ENCODE measurements at regions not wholly inside any gene's neighbourhood (a gene's known extent, or its start where the extent isn't known, plus 50 kb on each side); places are given as distances from the start of the nearest gene placed in this dataset.
A peak's percentile ranks its signal among the peaks of the same experiment; 100 is the strongest.

DNA sequence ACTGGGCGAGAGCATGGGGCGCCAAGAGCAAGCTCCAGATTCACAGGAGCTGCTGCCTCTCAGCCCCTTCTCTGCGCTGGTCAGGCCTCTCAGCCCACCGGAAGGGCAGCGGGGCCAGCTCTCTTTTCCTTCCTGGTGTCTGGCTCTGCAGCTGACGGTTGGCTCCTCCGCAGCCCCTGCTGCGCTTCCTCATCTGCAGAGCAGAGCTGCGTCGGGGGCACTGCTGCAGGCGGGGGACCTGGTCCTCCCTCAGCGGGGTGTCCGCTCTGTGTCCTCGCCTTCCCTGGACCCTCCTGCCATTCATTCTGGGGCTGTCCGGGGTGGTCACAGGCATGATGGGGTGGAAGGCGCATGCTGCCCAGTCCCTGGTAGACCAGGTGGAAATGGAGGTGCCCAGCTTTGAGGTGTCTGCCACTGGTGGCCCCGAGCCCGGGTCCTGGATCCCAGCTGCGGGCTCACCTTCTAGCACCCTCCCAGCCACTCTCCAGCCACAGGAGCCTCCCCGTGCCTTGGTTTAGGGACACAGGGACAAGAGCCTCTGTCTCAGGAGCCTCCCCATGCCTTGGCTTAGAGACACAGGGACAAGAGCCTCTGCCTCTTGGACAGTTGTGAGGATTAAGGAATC, 84.8 kb downstream of the IRF8 start:
- Histone ChIP-seq H3K27ac (ENCODE audit: low read depth, low read length) (no peak overlapping the region), H3K36me3 (ENCODE audit: insufficient read depth, low read length) (no peaks in the 10 kb centered on the region), H3K4me3 (ENCODE audit: low read depth, low read length) (no peak overlapping the region), H3K27me3 (ENCODE audit: insufficient read depth, low read length) (peaks cover 51% of the 10 kb centered on the region), H3K4me1 (ENCODE audit: control insufficient read depth, insufficient read depth, low read length, unreplicated experiment) (no peaks in the 10 kb centered on the region), H3K79me2 (ENCODE audit: control insufficient read depth, insufficient read depth, low read length, unreplicated experiment) (no peaks in the 10 kb centered on the region), H2AFZ (ENCODE audit: low read length, unreplicated experiment) (no peak overlapping the region)

DNA sequence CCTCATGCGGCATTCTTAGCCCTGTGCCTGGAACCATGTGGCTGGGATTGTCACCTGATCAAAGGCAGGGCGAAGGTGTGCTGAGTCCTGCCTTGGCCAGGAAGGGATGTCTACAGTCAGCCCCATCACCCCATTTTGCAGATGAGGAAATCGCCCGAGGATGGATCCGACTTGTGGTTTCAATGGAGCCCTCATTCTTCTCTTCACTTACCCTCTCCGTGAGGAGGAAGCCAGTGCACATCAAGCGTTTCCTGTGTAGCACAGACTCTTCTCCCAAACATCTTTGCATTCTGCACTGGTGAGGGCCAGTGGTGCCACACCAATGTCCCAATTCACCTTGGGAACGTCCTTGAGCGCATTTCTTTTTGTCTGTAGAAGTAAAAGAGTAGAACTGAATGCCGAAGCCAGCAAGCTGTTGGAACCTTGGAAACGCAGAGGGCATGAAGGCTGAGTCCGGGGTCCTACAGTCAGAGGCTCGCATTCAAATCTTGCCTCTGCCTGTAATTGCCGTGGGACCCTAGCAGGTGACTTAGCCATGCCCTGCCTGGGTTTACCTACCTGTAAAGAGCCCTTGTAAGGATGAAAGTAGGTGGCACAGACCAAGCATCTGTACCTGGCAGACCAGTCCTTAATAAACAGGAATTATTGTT, 85.4 kb downstream of the IRF8 start:
- no peaks in the 10 kb centered on the region for H3K36me3 ChIP-seq (ENCODE audit: insufficient read depth, low read length)
- H3K27ac ChIP-seq (ENCODE audit: low read depth, low read length), result no peak overlapping the region
- H3K4me3 ChIP-seq (ENCODE audit: low read depth, low read length), result no peak overlapping the region
- H2AFZ ChIP-seq (ENCODE audit: low read length, unreplicated experiment), result no peak overlapping the region
- peaks cover 52% of the 10 kb centered on the region for H3K27me3 ChIP-seq (ENCODE audit: insufficient read depth, low read length)
- no peaks in the 10 kb centered on the region for H3K79me2 ChIP-seq (ENCODE audit: control insufficient read depth, insufficient read depth, low read length, unreplicated experiment)
- H3K4me1 ChIP-seq (ENCODE audit: control insufficient read depth, insufficient read depth, low read length, unreplicated experiment), result no peaks in the 10 kb centered on the region

DNA sequence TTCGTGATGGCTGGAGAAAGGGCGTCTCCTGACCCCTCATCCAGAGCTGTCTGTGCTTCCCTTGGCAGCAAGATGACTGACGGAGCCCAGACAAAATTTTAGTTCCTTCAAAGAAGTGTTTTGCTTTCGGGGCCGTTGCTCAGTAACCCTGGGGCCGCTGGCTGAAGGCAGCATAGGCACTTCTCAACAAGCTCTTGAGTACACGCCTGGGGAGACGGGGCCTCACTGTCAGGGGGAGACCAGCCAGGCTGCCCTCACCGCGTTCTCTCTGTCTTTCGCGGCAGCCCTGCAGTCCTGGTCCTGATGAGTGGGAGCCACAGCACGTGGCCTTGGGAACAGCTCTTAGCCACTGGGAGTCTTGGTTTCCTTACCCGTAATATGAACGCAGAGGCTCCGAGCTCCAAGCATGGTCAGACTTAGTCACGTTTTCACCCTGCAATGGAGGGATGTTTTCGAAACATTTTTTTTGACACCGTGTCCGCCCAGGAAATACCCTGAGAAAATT, 86.0 kb downstream of the IRF8 start:
- H3K27ac ChIP-seq (ENCODE audit: low read depth, low read length), result no peak overlapping the region
- no peaks in the 10 kb centered on the region for H3K79me2 ChIP-seq (ENCODE audit: control insufficient read depth, insufficient read depth, low read length, unreplicated experiment)
- no peaks in the 10 kb centered on the region for H3K36me3 ChIP-seq (ENCODE audit: insufficient read depth, low read length)
- H3K27me3 ChIP-seq (ENCODE audit: insufficient read depth, low read length), result peaks cover 58% of the 10 kb centered on the region
- no peak overlapping the region for H2AFZ ChIP-seq (ENCODE audit: low read length, unreplicated experiment)
- no peaks in the 10 kb centered on the region for H3K4me1 ChIP-seq (ENCODE audit: control insufficient read depth, insufficient read depth, low read length, unreplicated experiment)
- no peak overlapping the region for H3K4me3 ChIP-seq (ENCODE audit: low read depth, low read length)

DNA sequence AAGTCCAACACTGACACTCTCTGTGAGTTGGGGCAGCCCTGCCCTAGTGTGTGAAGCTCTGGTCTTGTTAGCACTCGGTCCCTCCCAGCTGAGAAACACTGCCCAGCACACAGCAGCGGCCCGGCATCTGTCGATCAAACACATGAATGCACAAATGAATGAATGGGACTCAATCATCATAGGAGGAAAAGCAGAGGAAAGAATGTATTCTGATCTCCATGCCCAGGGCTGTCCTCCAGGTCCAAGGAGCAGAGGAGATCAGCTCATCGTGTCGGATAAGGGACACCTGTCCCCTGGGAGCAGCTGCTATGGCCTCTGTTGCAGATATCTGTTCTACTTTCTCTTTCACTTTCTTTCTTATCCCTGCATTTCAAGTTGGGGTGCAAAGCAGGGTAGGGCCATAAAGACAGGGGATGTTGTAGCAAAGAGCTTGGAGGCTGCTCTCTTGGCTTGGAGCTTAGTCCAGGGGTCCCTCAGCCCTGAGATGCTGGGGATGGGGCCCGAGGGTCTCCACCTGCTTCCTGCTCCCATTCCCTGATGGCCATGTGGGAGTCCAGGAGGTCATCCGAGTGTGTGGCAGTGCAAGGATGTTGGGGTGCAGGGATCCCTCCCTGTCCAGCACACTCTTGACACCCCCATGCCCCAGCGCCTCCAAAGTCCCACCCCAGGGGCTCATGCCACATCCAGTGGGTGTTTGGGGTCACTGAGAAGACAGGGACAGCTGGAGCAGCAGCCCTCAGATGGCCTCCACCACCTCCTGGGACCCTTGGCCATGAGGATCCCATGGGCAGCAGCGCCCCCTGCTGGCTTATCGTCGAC, 88.2 kb downstream of the IRF8 start:
- H3K27me3 ChIP-seq (ENCODE audit: insufficient read depth, low read length), result peaks cover 68% of the 10 kb centered on the region
- H3K27ac ChIP-seq (ENCODE audit: low read depth, low read length), result no peak overlapping the region
- no peaks in the 10 kb centered on the region for H3K79me2 ChIP-seq (ENCODE audit: control insufficient read depth, insufficient read depth, low read length, unreplicated experiment)
- H3K36me3 ChIP-seq (ENCODE audit: insufficient read depth, low read length), result no peaks in the 10 kb centered on the region
- no peaks in the 10 kb centered on the region for H3K4me1 ChIP-seq (ENCODE audit: control insufficient read depth, insufficient read depth, low read length, unreplicated experiment)
- no peak overlapping the region for H2AFZ ChIP-seq (ENCODE audit: low read length, unreplicated experiment)
- H3K4me3 ChIP-seq (ENCODE audit: low read depth, low read length), result peak overlapping the region; percentile 48; the same call in 1 of the 2 replicates

DNA sequence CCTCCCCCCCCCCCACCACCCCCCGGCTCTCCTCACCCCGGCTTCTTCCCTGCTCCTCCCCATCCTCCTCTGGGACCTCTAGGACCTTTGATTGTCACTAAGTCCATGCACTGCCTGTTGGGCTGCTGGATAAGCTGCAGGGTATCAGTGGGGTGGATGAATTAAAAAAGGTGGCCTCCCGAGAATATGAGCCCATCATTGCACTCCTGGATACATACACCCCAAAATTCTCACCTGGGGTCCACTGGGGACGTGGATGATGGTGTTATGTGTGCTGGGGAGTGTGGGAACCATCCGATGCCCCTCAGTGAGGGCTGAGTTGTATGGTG, 88.8 kb downstream of the IRF8 start:
- Histone ChIP-seq H3K79me2 (ENCODE audit: control insufficient read depth, insufficient read depth, low read length, unreplicated experiment) (no peaks in the 10 kb centered on the region), H3K27me3 (ENCODE audit: insufficient read depth, low read length) (peaks cover 73% of the 10 kb centered on the region), H3K4me1 (ENCODE audit: control insufficient read depth, insufficient read depth, low read length, unreplicated experiment) (no peaks in the 10 kb centered on the region), H2AFZ (ENCODE audit: low read length, unreplicated experiment) (no peak overlapping the region), H3K27ac (ENCODE audit: low read depth, low read length) (no peak overlapping the region), H3K4me3 (ENCODE audit: low read depth, low read length) (no peak overlapping the region), H3K36me3 (ENCODE audit: insufficient read depth, low read length) (no peaks in the 10 kb centered on the region)

DNA sequence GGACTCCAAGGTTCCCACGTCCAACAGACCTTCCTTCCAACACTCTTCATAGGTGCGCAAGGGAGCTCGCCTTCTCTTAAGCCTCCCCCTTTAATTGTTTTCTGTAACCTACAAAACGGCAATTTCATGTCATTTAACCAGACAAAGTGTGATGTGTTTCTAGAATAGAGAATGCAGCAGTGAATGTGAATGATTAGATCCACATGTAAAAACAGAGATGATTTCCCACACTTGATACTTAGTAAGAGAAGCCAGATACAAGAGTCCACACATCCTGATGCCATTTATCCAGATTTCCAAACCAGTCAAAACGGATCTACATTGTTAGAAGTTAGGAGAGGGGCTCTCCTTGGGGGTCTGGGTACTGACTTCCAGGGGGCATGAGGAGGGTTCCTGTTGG, 89.3 kb downstream of the IRF8 start:
- no peak overlapping the region for H2AFZ ChIP-seq (ENCODE audit: low read length, unreplicated experiment)
- H3K79me2 ChIP-seq (ENCODE audit: control insufficient read depth, insufficient read depth, low read length, unreplicated experiment), result no peaks in the 10 kb centered on the region
- H3K27ac ChIP-seq (ENCODE audit: low read depth, low read length), result no peak overlapping the region
- H3K4me3 ChIP-seq (ENCODE audit: low read depth, low read length), result no peak overlapping the region
- H3K36me3 ChIP-seq (ENCODE audit: insufficient read depth, low read length), result no peaks in the 10 kb centered on the region
- H3K27me3 ChIP-seq (ENCODE audit: insufficient read depth, low read length), result peaks cover 74% of the 10 kb centered on the region
- H3K4me1 ChIP-seq (ENCODE audit: control insufficient read depth, insufficient read depth, low read length, unreplicated experiment), result no peaks in the 10 kb centered on the region

DNA sequence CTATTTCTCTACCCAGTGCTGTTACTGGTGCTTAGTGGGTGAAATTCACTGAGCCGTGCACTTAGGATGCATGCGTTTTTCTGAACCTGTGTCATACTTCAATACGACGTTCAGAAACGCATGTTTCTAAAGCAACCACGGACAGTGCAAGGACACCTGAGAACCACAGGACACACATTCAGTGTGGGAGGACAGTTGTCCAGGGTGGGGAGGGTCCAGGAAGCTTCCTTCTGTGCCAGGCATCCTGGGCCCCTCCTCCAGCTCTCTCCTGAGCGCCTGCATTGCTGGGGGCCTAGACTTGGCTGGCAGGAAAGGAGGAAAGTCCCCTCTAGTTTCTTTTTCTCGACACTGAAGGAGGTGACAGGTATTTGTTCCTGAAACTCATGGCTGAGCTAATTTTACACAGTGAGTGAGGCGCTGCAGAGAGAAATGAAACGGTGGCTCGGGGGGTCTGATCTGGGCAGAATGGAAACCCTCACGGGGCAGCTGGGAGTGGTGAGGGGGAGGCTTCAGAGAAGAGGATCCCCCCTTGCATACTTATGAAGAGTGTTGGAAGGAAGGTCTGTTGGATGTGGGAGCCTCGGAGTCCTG, 89.9 kb downstream of the IRF8 start:
- Histone ChIP-seq H3K4me1 (ENCODE audit: control insufficient read depth, insufficient read depth, low read length, unreplicated experiment) (no peaks in the 10 kb centered on the region), H3K79me2 (ENCODE audit: control insufficient read depth, insufficient read depth, low read length, unreplicated experiment) (no peaks in the 10 kb centered on the region), H3K27ac (ENCODE audit: low read depth, low read length) (no peak overlapping the region), H3K27me3 (ENCODE audit: insufficient read depth, low read length) (peaks cover 74% of the 10 kb centered on the region), H3K4me3 (ENCODE audit: low read depth, low read length) (no peak overlapping the region), H3K36me3 (ENCODE audit: insufficient read depth, low read length) (no peaks in the 10 kb centered on the region), H2AFZ (ENCODE audit: low read length, unreplicated experiment) (no peak overlapping the region)

DNA sequence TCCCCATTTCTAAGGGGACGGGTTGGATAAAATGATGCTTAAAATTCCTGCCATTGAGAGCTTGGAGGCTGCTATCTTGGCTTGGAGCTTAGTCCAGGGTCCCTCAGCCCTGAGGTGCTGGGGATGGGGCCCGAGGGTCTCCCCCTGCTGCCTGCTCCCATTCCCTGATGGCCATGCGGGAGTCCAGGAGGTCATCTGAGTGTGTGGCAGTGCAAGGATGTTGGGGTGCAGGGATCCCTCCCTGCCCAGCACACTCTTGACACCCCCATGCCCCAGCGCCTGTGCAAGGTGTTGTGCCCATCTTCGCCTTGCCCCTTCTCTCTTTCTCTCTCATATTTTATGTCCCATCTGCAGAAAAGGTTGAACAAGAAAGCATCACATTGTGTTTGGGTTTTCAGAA, 90.4 kb downstream of the IRF8 start:
- H3K4me1 ChIP-seq (ENCODE audit: control insufficient read depth, insufficient read depth, low read length, unreplicated experiment), result no peaks in the 10 kb centered on the region
- H3K27me3 ChIP-seq (ENCODE audit: insufficient read depth, low read length), result peaks cover 73% of the 10 kb centered on the region
- H2AFZ ChIP-seq (ENCODE audit: low read length, unreplicated experiment), result no peak overlapping the region
- no peaks in the 10 kb centered on the region for H3K79me2 ChIP-seq (ENCODE audit: control insufficient read depth, insufficient read depth, low read length, unreplicated experiment)
- H3K4me3 ChIP-seq (ENCODE audit: low read depth, low read length), result no peak overlapping the region
- H3K36me3 ChIP-seq (ENCODE audit: insufficient read depth, low read length), result no peaks in the 10 kb centered on the region
- no peak overlapping the region for H3K27ac ChIP-seq (ENCODE audit: low read depth, low read length)

DNA sequence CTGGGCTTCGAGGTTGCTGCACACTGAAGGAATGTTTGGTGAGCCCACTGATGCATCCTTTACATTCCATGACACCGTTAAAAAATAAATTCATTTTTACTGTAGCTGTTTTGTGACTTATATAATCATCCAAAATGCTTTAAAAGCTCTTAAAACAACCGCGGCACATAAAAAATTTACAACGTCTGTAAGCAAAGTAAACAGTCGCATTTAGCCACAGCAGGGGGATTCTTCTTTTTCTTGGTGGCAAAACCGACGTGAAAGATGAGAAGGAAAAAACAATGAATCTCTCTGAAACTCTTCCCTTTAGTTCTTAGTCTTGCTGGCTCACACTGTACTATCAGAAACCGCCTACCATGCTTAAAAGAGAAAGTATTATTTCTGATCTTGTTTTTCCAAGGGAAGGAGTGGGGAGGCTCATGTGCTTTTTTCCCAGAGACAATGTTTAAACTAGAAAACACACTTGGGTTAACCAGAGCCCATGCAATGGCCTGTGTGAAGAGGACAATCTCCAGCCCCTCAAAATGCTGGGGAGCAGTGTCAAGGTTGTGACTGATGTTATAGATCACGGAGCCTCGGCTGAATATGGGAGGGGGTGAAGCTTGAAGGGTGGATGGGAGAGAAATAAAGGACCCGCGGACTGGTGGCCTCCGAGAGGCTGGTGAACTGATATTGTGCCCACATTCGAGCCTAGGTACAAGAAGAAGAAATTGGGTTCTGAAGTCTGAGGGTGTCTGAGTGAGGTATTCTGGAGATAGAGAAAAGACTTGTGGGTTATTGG, 91.1 kb downstream of the IRF8 start:
- Histone ChIP-seq H3K27ac (ENCODE audit: low read depth, low read length) (no peak overlapping the region), H3K4me3 (ENCODE audit: low read depth, low read length) (no peak overlapping the region), H3K36me3 (ENCODE audit: insufficient read depth, low read length) (no peaks in the 10 kb centered on the region), H2AFZ (ENCODE audit: low read length, unreplicated experiment) (no peak overlapping the region), H3K79me2 (ENCODE audit: control insufficient read depth, insufficient read depth, low read length, unreplicated experiment) (no peaks in the 10 kb centered on the region), H3K4me1 (ENCODE audit: control insufficient read depth, insufficient read depth, low read length, unreplicated experiment) (no peaks in the 10 kb centered on the region), H3K27me3 (ENCODE audit: insufficient read depth, low read length) (peaks cover 72% of the 10 kb centered on the region)

DNA sequence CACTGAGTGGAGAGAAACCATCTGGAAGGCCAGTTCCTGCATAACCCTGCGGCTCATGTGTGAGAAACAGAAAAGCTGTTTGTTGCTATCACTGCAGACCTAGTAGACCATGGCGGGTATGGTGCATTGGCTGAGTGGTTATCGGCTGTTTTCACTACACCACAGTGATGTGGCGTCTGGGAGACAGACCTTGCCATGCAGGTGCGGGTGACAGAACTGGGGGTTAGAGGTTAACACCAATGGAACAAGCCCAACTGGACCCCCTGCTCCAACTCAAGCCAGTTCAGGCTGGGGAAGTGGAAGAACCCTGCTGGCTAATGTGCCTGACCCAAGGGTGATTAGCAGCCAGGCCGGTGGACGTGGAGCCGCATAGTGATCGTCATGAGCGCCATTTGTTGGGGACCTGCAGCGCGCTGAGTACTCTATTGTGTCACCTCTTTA, 91.9 kb downstream of the IRF8 start:
- H3K27ac ChIP-seq (ENCODE audit: low read depth, low read length), result no peak overlapping the region
- no peaks in the 10 kb centered on the region for H3K4me1 ChIP-seq (ENCODE audit: control insufficient read depth, insufficient read depth, low read length, unreplicated experiment)
- H3K36me3 ChIP-seq (ENCODE audit: insufficient read depth, low read length), result no peaks in the 10 kb centered on the region
- H3K27me3 ChIP-seq (ENCODE audit: insufficient read depth, low read length), result peaks cover 68% of the 10 kb centered on the region
- no peak overlapping the region for H3K4me3 ChIP-seq (ENCODE audit: low read depth, low read length)
- H2AFZ ChIP-seq (ENCODE audit: low read length, unreplicated experiment), result no peak overlapping the region
- no peaks in the 10 kb centered on the region for H3K79me2 ChIP-seq (ENCODE audit: control insufficient read depth, insufficient read depth, low read length, unreplicated experiment)
